ENCODE measurements at regions not wholly inside any gene's neighbourhood (a gene's known extent, or its start where the extent isn't known, plus 50 kb on each side); places are given as distances from the start of the nearest gene placed in this dataset.

DNA sequence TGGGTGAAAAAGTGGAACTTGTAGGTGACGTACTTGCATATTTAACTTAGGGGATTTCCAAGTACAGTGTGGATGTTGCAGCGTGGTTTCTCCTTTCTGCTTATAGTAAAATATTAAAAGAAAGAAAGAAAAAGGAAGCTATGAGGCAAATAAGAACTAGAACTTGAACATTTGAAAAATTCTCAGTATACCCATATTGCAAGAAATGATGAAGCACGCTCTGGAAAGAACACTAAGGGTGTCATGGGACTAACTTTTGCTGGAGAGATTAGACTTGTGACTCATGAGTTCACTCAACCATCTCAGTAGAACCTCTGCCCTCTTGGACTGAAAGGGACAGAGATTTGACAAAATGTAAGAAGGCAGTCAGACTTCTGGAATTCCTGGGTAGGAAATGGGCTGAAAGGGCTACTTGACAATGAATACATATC, 704.5 kb upstream of the ADGRL4 start:
- TF ChIP-seq, protein P1, sequence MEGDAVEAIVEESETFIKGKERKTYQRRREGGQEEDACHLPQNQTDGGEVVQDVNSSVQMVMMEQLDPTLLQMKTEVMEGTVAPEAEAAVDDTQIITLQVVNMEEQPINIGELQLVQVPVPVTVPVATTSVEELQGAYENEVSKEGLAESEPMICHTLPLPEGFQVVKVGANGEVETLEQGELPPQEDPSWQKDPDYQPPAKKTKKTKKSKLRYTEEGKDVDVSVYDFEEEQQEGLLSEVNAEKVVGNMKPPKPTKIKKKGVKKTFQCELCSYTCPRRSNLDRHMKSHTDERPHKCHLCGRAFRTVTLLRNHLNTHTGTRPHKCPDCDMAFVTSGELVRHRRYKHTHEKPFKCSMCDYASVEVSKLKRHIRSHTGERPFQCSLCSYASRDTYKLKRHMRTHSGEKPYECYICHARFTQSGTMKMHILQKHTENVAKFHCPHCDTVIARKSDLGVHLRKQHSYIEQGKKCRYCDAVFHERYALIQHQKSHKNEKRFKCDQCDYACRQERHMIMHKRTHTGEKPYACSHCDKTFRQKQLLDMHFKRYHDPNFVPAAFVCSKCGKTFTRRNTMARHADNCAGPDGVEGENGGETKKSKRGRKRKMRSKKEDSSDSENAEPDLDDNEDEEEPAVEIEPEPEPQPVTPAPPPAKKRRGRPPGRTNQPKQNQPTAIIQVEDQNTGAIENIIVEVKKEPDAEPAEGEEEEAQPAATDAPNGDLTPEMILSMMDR (IDR thresholded peaks at IDR 0.05): no peak
- TF ChIP-seq POLR2A (IDR thresholded peaks at IDR 0.05): no peak
